GM21576 (cell line): ENCODE measurements at regions not wholly inside any gene's neighbourhood (a gene's known extent, or its start where the extent isn't known, plus 50 kb on each side); places are given as distances from the start of the nearest gene placed in this dataset.

Experiments
- ATAC-seq: cut with Tn5 transposase; IDR thresholded peaks from one replicate; pipeline ENCODE4 v1.9.1; 2021; ENCODE audit warnings: mild to moderate bottlenecking, moderate library complexity; ENCODE audit not compliant: unreplicated experiment

GRCh38 chr7:10799475-10799874 is 174.2 kb upstream of the PHF14 start:
- ATAC-seq = no peak

GRCh38 chr7:10802011-10802410 is 171.7 kb upstream of the PHF14 start:
- ATAC-seq = no peak

GRCh38 chr7:10802526-10802925 is 171.1 kb upstream of the PHF14 start:
- no peak for ATAC-seq

- ATAC-seq = no peak
These were observed 170.0 kb upstream of the PHF14 start for GRCh38 chr7:10803720-10804119.

- ATAC-seq = no peak
These were observed 168.9 kb upstream of the PHF14 start for GRCh38 chr7:10804770-10805169.

- no peak for ATAC-seq
These were observed 158.1 kb upstream of the PHF14 start for GRCh38 chr7:10815546-10815945.

GRCh38 chr7:10821156-10821555 is 152.5 kb upstream of the PHF14 start:
- ATAC-seq = no peak

- no peak for ATAC-seq
These were observed 149.5 kb upstream of the PHF14 start for GRCh38 chr7:10824154-10824553.

GRCh38 chr7:10838228-10838627 is 135.4 kb upstream of the PHF14 start:
- ATAC-seq = no peak

- no peak for ATAC-seq
These were observed 128.4 kb upstream of the PHF14 start for GRCh38 chr7:10845225-10845624.

- ATAC-seq = no peak
These were observed 118.1 kb upstream of the PHF14 start for GRCh38 chr7:10855583-10855982.

- no peak for ATAC-seq
These were observed 113.2 kb upstream of the PHF14 start for GRCh38 chr7:10860516-10860915.

GRCh38 chr7:10863476-10863875 is 110.2 kb upstream of the PHF14 start:
- no peak for ATAC-seq

- no peak for ATAC-seq
These were observed 99.0 kb upstream of the PHF14 start for GRCh38 chr7:10874666-10875065.

GRCh38 chr7:10875080-10875479 is 98.6 kb upstream of the PHF14 start:
- no peak for ATAC-seq

GRCh38 chr7:10888861-10889260 is 84.8 kb upstream of the PHF14 start:
- ATAC-seq = peak; percentile 29

GRCh38 chr7:10889266-10889898 is 84.3 kb upstream of the PHF14 start:
- peak; percentile 97 for ATAC-seq

- ATAC-seq = no peak
These were observed 65.1 kb upstream of the PHF14 start for GRCh38 chr7:10908600-10908999.

GRCh38 chr7:10910447-10910846 is 63.2 kb upstream of the PHF14 start:
- ATAC-seq = no peak

- no peak for ATAC-seq
These were observed 61.6 kb upstream of the PHF14 start for GRCh38 chr7:10912077-10912476.

GRCh38 chr7:10913457-10913856 is 60.2 kb upstream of the PHF14 start:
- ATAC-seq = no peak

GRCh38 chr7:10918093-10918590 is 55.5 kb upstream of the PHF14 start:
- ATAC-seq = no peak

GRCh38 chr7:10919923-10920322 is 53.7 kb upstream of the PHF14 start:
- no peak for ATAC-seq
